Thoracic aorta (tissue), 2 donors: ENCODE measurements at regions not wholly inside any gene's neighbourhood (a gene's known extent, or its start where the extent isn't known, plus 50 kb on each side); places are given as distances from the start of the nearest gene placed in this dataset.

Experiments used
- ATAC-seq: fragments of 150-250 bp; one replicate; pipeline ENCODE4 v1.8.0; 2017; ENCODE audit warnings: low read depth; ENCODE audit not compliant: insufficient number of reproducible peaks, low FRiP score
- DNase-seq: peaks from one replicate; pipeline ENCODE4 v3.0.0-alpha.2; 2020; ENCODE audit warnings: low spot score
- H3K27ac ChIP-seq, 2 donors: fragments of 200-600 bp; sonication (generic); 1 replicate in 1 of 2; 2 replicates in 1 of 2; pipeline ENCODE4 v1.5.1; 2016; ENCODE audit warnings: mild to moderate bottlenecking in 2 of 2, moderate library complexity in 2 of 2
- H3K27me3 ChIP-seq: fragments of 200-600 bp; sonication (generic); replicated peaks from 2 replicates; pipeline ENCODE4 v1.6.0; 2016; ENCODE audit warnings: mild to moderate bottlenecking; ENCODE audit not compliant: insufficient read depth
- H3K36me3 ChIP-seq: fragments of 200-600 bp; sonication (generic); one replicate; pipeline ENCODE4 v1.5.1; 2016
- H3K4me1 ChIP-seq, 2 donors: fragments of 200-600 bp; sonication (generic); 1 replicate in 1 of 2; 2 replicates in 1 of 2; pipeline versions ENCODE4 v1.5.1 to v1.6.0; 2016; ENCODE audit warnings: low read depth in 2 of 2, mild to moderate bottlenecking in 1 of 2; ENCODE audit not compliant: control insufficient read depth in 1 of 2
- H3K4me3 ChIP-seq: fragments of 200-600 bp; sonication (generic); 2 replicates; pipeline ENCODE4 v1.5.1; 2016; ENCODE audit warnings: mild to moderate bottlenecking
- H3K9me3 ChIP-seq: fragments of 200-600 bp; sonication (generic); 2 replicates; pipeline ENCODE4 v1.5.1; 2016
- CTCF ChIP-seq: fragments of 200-600 bp; sonication (generic); IDR thresholded peaks from one replicate; pipeline ENCODE4 v1.5.1; 2019; ENCODE audit warnings: antibody characterized with exemption

GRCh38 chr10:88103576-88103975 lies 240.2 kb downstream of the PTEN start:
- no peak overlapping the region for H3K4me3 ChIP-seq
- DNase-seq (no peak), ATAC-seq (no peak)
- no peak overlapping the region for H3K27ac ChIP-seq
- peaks cover 0 to 13% of the 10 kb centered on the region in 2 donors for H3K4me1 ChIP-seq
- no peak for TF ChIP-seq CTCF
- no peaks in the 10 kb centered on the region for H3K9me3 ChIP-seq
- no peaks in the 10 kb centered on the region for H3K36me3 ChIP-seq
- no peaks in the 10 kb centered on the region for H3K27me3 ChIP-seq

GRCh38 chr10:88104223-88104622 lies 240.8 kb downstream of the PTEN start:
- no peak for DNase-seq
- Histone ChIP-seq H3K27me3 (no peaks in the 10 kb centered on the region), H3K9me3 (no peaks in the 10 kb centered on the region), H3K36me3 (no peaks in the 10 kb centered on the region), H3K27ac (no peak overlapping the region), H3K4me1 (peaks cover 0 to 11% of the 10 kb centered on the region in 2 donors), H3K4me3 (no peak overlapping the region)
- no peak for TF ChIP-seq CTCF
- ATAC-seq: no peak

GRCh38 chr10:88106366-88106765 lies 242.9 kb downstream of the PTEN start:
- Histone ChIP-seq H3K4me3 (no peak overlapping the region), H3K27ac (no peak overlapping the region), H3K27me3 (no peaks in the 10 kb centered on the region), H3K36me3 (no peaks in the 10 kb centered on the region), H3K4me1 (peaks cover 3 to 15% of the 10 kb centered on the region in 2 donors), H3K9me3 (no peaks in the 10 kb centered on the region)
- DNase-seq (no peak), ATAC-seq (no peak)
- no peak for TF ChIP-seq CTCF

GRCh38 chr10:88107296-88108097 lies 244.1 kb downstream of the PTEN start:
- no peak overlapping the region for H3K4me3 ChIP-seq
- DNase-seq (no peak), ATAC-seq (no peak)
- no peaks in the 10 kb centered on the region for H3K27me3 ChIP-seq
- H3K36me3 ChIP-seq: no peaks in the 10 kb centered on the region
- no peak for TF ChIP-seq CTCF
- H3K27ac ChIP-seq: no peak overlapping the region
- peaks cover 3 to 15% of the 10 kb centered on the region in 2 donors for H3K4me1 ChIP-seq
- H3K9me3 ChIP-seq: no peaks in the 10 kb centered on the region

- H3K36me3 ChIP-seq: no peaks in the 10 kb centered on the region
- H3K9me3 ChIP-seq: no peaks in the 10 kb centered on the region
- H3K27me3 ChIP-seq: no peaks in the 10 kb centered on the region
- ATAC-seq: no peak
- H3K27ac ChIP-seq: no peak overlapping the region
- no peak for TF ChIP-seq CTCF
- no peak overlapping the region for H3K4me3 ChIP-seq
- no peak for DNase-seq
- H3K4me1 ChIP-seq: peaks cover 3 to 15% of the 10 kb centered on the region in 2 donors
These were observed 244.7 kb downstream of the PTEN start for GRCh38 chr10:88108115-88108610.
